Caco-2 (cell line): ENCODE measurements at regions not wholly inside any gene's neighbourhood (a gene's known extent, or its start where the extent isn't known, plus 50 kb on each side); places are given as distances from the start of the nearest gene placed in this dataset.

Experiments
- BruUV-seq: library from RNA; stranded (reverse); fragments of 400-500 nt; replicated peaks from 2 replicates; lab custom pipeline; 2021; lab: Mats Ljungman, UMichigan
- CTCF ChIA-PET: fragments of 300-600 bp; sonication (Branson Sonifier 250); formaldehyde crosslinking; loops from one replicate; lab custom pipeline; 2022; ENCODE audit warnings: antibody characterized with exemption; lab: Charles Lee
- POLR2A ChIA-PET: fragments of 300-600 bp; sonication (Branson Sonifier 250); formaldehyde crosslinking; loops from one replicate; lab custom pipeline; 2022; ENCODE audit warnings: antibody characterized with exemption; lab: Charles Lee
- DNase-seq, 2 experiments: peaks; one replicate each; pipeline versions ENCODE4 v3.0.0 to v3.0.0-alpha.2; 2020 to 2022
- H3K27me3 ChIP-seq: replicated peaks from 2 replicates; pipeline ENCODE4 v1.6.0; 2011; ENCODE audit warnings: low read length; ENCODE audit not compliant: control insufficient read depth, insufficient read depth
- H3K36me3 ChIP-seq: 2 replicates; pipeline ENCODE4 v1.5.1; 2011; ENCODE audit warnings: low read length; ENCODE audit not compliant: control insufficient read depth, insufficient read depth
- H3K4me1 ChIP-seq: fragments of 250-450 bp; sonication (Bioruptor Pico); 2 replicates; pipeline ENCODE4 v1.5.1; 2020; ENCODE audit warnings: mild to moderate bottlenecking
- H3K4me3 ChIP-seq: 2 replicates; pipeline ENCODE4 v1.5.1; 2011; ENCODE audit warnings: low read depth, mild to moderate bottlenecking, control low read depth, low read length
- H3K9me3 ChIP-seq: fragments of 250-450 bp; sonication (Bioruptor Pico); 2 replicates; pipeline ENCODE4 v1.5.1; 2020; ENCODE audit warnings: mild to moderate bottlenecking, moderate library complexity
- H3K27ac Mint-ChIP-seq: one replicate; pipeline ENCODE4 v1.8.0; 2022; ENCODE audit warnings: mixed read lengths; ENCODE audit not compliant: unreplicated experiment
- H3K27me3 Mint-ChIP-seq: one replicate; pipeline ENCODE4 v1.8.0; 2022; ENCODE audit warnings: mixed read lengths; ENCODE audit not compliant: insufficient read depth, unreplicated experiment
- H3K36me3 Mint-ChIP-seq: one replicate; pipeline ENCODE4 v1.8.0; 2022; ENCODE audit warnings: mild to moderate bottlenecking, mixed read lengths; ENCODE audit not compliant: insufficient read depth, unreplicated experiment
- H3K4me1 Mint-ChIP-seq: one replicate; pipeline ENCODE4 v1.8.0; 2022; ENCODE audit warnings: low read depth, mixed read lengths; ENCODE audit not compliant: unreplicated experiment
- H3K4me3 Mint-ChIP-seq: one replicate; pipeline ENCODE4 v1.8.0; 2022; ENCODE audit warnings: mild to moderate bottlenecking, moderate library complexity, mixed read lengths; ENCODE audit not compliant: unreplicated experiment
- H3K9me3 Mint-ChIP-seq: one replicate; pipeline ENCODE4 v1.8.0; 2022; ENCODE audit warnings: mixed read lengths; ENCODE audit not compliant: unreplicated experiment
- CTCF ChIP-seq, 2 experiments: fragments of 200-600 bp in 1 of 2; IDR thresholded peaks; 1 replicate in 1 of 2; 2 replicates in 1 of 2; pipeline versions ENCODE4 v1.5.1 to v1.8.0; 2011 to 2022; ENCODE audit warnings: antibody characterized with exemption in 1 of 2, control low read depth in 1 of 2, inconsistent platforms in 1 of 2, low read depth in 1 of 2, low read length in 1 of 2, mild to moderate bottlenecking in 1 of 2, moderate library complexity in 1 of 2; ENCODE audit not compliant: insufficient read depth in 1 of 2, severe bottlenecking in 1 of 2, unreplicated experiment in 1 of 2
- intact Hi-C: fragments of 100-400 bp; cut with micrococcal nuclease; formaldehyde crosslinking; loops from one replicate; pipeline ENCODE4 v1.10.0; 2022; ENCODE audit not compliant: unreplicated experiment

DNA sequence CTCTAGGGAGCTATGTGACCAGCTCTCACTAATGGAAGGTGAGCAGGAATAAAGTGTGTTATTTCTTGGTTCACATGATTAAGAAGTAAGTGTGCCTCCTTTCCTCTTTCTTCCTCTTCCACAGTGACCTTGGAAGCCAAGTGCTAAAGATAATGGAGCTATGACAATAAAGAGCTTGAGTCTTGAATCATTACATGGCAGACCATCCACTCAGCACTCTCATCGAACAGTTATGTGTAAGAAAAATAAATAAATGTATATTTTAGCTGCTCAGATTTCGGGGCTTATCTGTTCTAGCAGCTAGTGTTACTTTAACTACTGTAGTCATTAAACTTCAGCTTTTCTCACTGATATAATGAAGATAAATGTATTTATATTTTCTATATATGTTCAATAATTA is 72.9 kb downstream of the HDGFL1 start:
- Histone ChIP-seq H3K4me3 (no peak overlapping the region), H3K9me3 (no peaks in the 10 kb centered on the region; the same call in 1 of the 2 replicates), H3K4me1 (no peaks in the 10 kb centered on the region), H3K27me3 (no peaks in the 10 kb centered on the region), H3K36me3 (no peaks in the 10 kb centered on the region)
- Mint-ChIP-seq H3K27ac (no peak overlapping the region), H3K36me3 (no peaks in the 10 kb centered on the region), H3K27me3 (no peaks in the 10 kb centered on the region), H3K4me3 (no peak overlapping the region), H3K9me3 (no peaks in the 10 kb centered on the region), H3K4me1 (no peaks in the 10 kb centered on the region)
- intact Hi-C loops = no loop called here
- no TSS peak for BruUV-seq
- ChIA-PET CTCF (no interaction called here), POLR2A (no interaction called here)
- no peak for DNase-seq
- no peak for TF ChIP-seq CTCF (IDR thresholded peaks at IDR 0.05; ENCODE audit: insufficient read depth in 1 of 2, low read depth in 1 of 2, low read length in 1 of 2, severe bottlenecking in 1 of 2, unreplicated experiment in 1 of 2)

- CTCF ChIA-PET = no interaction called here
- H3K4me1 Mint-ChIP-seq = no peaks in the 10 kb centered on the region
Observed at GRCh38 chr6:22643780-22644179, 74.4 kb downstream of the HDGFL1 start.

GRCh38 chr6:22647719-22648118 is 78.4 kb downstream of the HDGFL1 start:
- DNase-seq = no peak
- no peak for TF ChIP-seq CTCF (IDR thresholded peaks at IDR 0.05; ENCODE audit: insufficient read depth in 1 of 2, low read depth in 1 of 2, low read length in 1 of 2, severe bottlenecking in 1 of 2, unreplicated experiment in 1 of 2)
- Mint-ChIP-seq H3K9me3 (no peaks in the 10 kb centered on the region), H3K4me3 (no peak overlapping the region), H3K36me3 (no peaks in the 10 kb centered on the region), H3K27ac (no peak overlapping the region), H3K27me3 (no peaks in the 10 kb centered on the region), H3K4me1 (no peaks in the 10 kb centered on the region)
- no peaks in the 10 kb centered on the region for H3K36me3 ChIP-seq
- no peaks in the 10 kb centered on the region for H3K9me3 ChIP-seq
- no peaks in the 10 kb centered on the region for H3K4me1 ChIP-seq
- intact Hi-C loops = no loop called here
- CTCF ChIA-PET = no interaction called here
- BruUV-seq = no TSS peak
- no peaks in the 10 kb centered on the region for H3K27me3 ChIP-seq
- POLR2A ChIA-PET = no interaction called here
- H3K4me3 ChIP-seq = no peak overlapping the region

More at GRCh38 chr6:22643780-22644179, 74.4 kb downstream of the HDGFL1 start:
- Histone ChIP-seq H3K36me3 (no peaks in the 10 kb centered on the region), H3K9me3 (no peaks in the 10 kb centered on the region), H3K27me3 (no peaks in the 10 kb centered on the region), H3K4me3 (no peak overlapping the region), H3K4me1 (no peaks in the 10 kb centered on the region)
- no peaks in the 10 kb centered on the region for H3K36me3 Mint-ChIP-seq
- no peak for DNase-seq
- H3K4me3 Mint-ChIP-seq = no peak overlapping the region
- intact Hi-C loops = no loop called here
- H3K27me3 Mint-ChIP-seq = no peaks in the 10 kb centered on the region
- H3K9me3 Mint-ChIP-seq = no peaks in the 10 kb centered on the region
- no peak overlapping the region for H3K27ac Mint-ChIP-seq
- no peak for TF ChIP-seq CTCF (IDR thresholded peaks at IDR 0.05; ENCODE audit: insufficient read depth in 1 of 2, low read depth in 1 of 2, low read length in 1 of 2, severe bottlenecking in 1 of 2, unreplicated experiment in 1 of 2)
- BruUV-seq = no TSS peak
- POLR2A ChIA-PET = no interaction called here
